Endothelial cell of umbilical vein (primary cell): ENCODE measurements at regions not wholly inside any gene's neighbourhood (a gene's known extent, or its start where the extent isn't known, plus 50 kb on each side); places are given as distances from the start of the nearest gene placed in this dataset.

Source experiments
- BruUV-seq: library from RNA; stranded (reverse); fragments of 400-500 nt; replicated peaks from 2 replicates; lab custom pipeline; 2021; lab: Mats Ljungman, UMichigan
- CTCF ChIA-PET: fragments of 300-600, 350-600 bp; sonication (Branson Sonifier 250); formaldehyde crosslinking; loops from one replicate; lab custom pipeline; 2021; ENCODE audit warnings: antibody characterized with exemption, inconsistent platforms; lab: Charles Lee
- POLR2A ChIA-PET: fragments of 300-600, 350-600 bp; sonication (Branson Sonifier 250); formaldehyde crosslinking; loops from one replicate; lab custom pipeline; 2021; ENCODE audit warnings: antibody characterized with exemption, inconsistent platforms; lab: Charles Lee
- DNase-seq: peaks from one replicate; pipeline ENCODE4 v3.0.0-alpha.2; 2011; ENCODE audit warnings: low read depth, low spot score
- FAIRE-seq: peaks from 2 replicates; lab custom pipeline; 2011; peaks lifted over from hg19 to GRCh38; lab: Jason Lieb, UNC
- H2AFZ ChIP-seq: 2 replicates; pipeline ENCODE4 v1.6.0; 2012; ENCODE audit warnings: low read depth, low read length, control low read depth, inconsistent platforms
- H3K27ac ChIP-seq: 2 replicates; pipeline ENCODE4 v1.5.1; 2011; ENCODE audit warnings: low read depth, mild to moderate bottlenecking, control low read depth, low read length, moderate library complexity; ENCODE audit not compliant: insufficient read depth
- H3K27me3 ChIP-seq, 2 experiments: 2 replicates each; pipeline versions ENCODE4 v1.6.0 to v1.6.1; 2011; ENCODE audit warnings: low read length in 2 of 2, mixed read lengths in 1 of 2; ENCODE audit not compliant: control insufficient read depth in 2 of 2, insufficient read depth in 2 of 2
- H3K36me3 ChIP-seq, 2 experiments: 2 replicates in 1 of 2; 3 replicates in 1 of 2; pipeline ENCODE4 v1.5.1; 2011; ENCODE audit warnings: low read length in 2 of 2, mild to moderate bottlenecking in 1 of 2, moderate library complexity in 1 of 2; ENCODE audit not compliant: control insufficient read depth in 2 of 2, insufficient read depth in 2 of 2; ENCODE audit errors: extremely low read depth in 1 of 2
- H3K4me1 ChIP-seq: 3 replicates; pipeline ENCODE4 v1.5.1; 2011; ENCODE audit warnings: mild to moderate bottlenecking, low read length; ENCODE audit not compliant: control insufficient read depth, insufficient read depth; ENCODE audit errors: extremely low read depth
- H3K4me2 ChIP-seq: 2 replicates; pipeline ENCODE4 v1.6.1; 2011; ENCODE audit warnings: low read length, control low read depth, mixed read lengths; ENCODE audit not compliant: insufficient read depth
- H3K4me3 ChIP-seq, 3 experiments: fragments of 200-600 bp in 1 of 3; sonication (generic), shearing (Covaris generic) in 1 of 3; replicated peaks in 1 of 3; 2 replicates each; pipeline ENCODE4 v1.5.1; 2011 to 2016; ENCODE audit warnings: control low read depth in 3 of 3, low read length in 3 of 3, mild to moderate bottlenecking in 2 of 3, inconsistent platforms in 1 of 3, low read depth in 1 of 3, moderate library complexity in 1 of 3; ENCODE audit not compliant: insufficient read depth in 1 of 3
- H3K79me2 ChIP-seq: 2 replicates; pipeline ENCODE4 v1.6.0; 2012; ENCODE audit warnings: low read length, inconsistent platforms; ENCODE audit not compliant: control insufficient read depth, insufficient read depth
- H3K9ac ChIP-seq: replicated peaks from 2 replicates; pipeline ENCODE3; 2011; ENCODE audit warnings: low read length, control low read depth; ENCODE audit not compliant: insufficient read depth; ENCODE audit errors: extremely low read depth
- H3K9me1 ChIP-seq: replicated peaks from 3 replicates; pipeline ENCODE4 v1.6.0; 2011; ENCODE audit warnings: mild to moderate bottlenecking, low read length; ENCODE audit not compliant: control insufficient read depth, insufficient read depth; ENCODE audit errors: extremely low read depth
- H3K9me3 ChIP-seq: replicated peaks from 2 replicates; pipeline ENCODE4 v1.5.1; 2012; ENCODE audit warnings: low read length, inconsistent platforms; ENCODE audit not compliant: control insufficient read depth, insufficient read depth
- H4K20me1 ChIP-seq: replicated peaks from 2 replicates; pipeline ENCODE3; 2011; ENCODE audit warnings: mild to moderate bottlenecking, low read length; ENCODE audit not compliant: control insufficient read depth, insufficient read depth; ENCODE audit errors: extremely low read depth
- EZH2 ChIP-seq: IDR thresholded peaks from 2 replicates; pipeline ENCODE4 v1.6.1; 2012; ENCODE audit warnings: borderline replicate concordance, low read depth, mild to moderate bottlenecking, moderate library complexity, low read length, inconsistent platforms; ENCODE audit not compliant: severe bottlenecking
- FOS ChIP-seq: IDR thresholded peaks from 2 replicates; pipeline ENCODE4 v1.6.1; 2011; ENCODE audit warnings: mild to moderate bottlenecking, low read length, moderate library complexity, borderline replicate concordance; ENCODE audit not compliant: insufficient read depth
- GATA2 ChIP-seq: IDR thresholded peaks from 2 replicates; pipeline ENCODE4 v1.7.0; 2011; ENCODE audit warnings: low read depth, mild to moderate bottlenecking, moderate library complexity, mixed read lengths, low read length; ENCODE audit not compliant: insufficient read length, insufficient read depth
- JUN ChIP-seq: IDR thresholded peaks from 2 replicates; pipeline ENCODE4 v1.6.1; 2011; ENCODE audit warnings: borderline replicate concordance, low read depth; ENCODE audit not compliant: insufficient read length, insufficient read depth
- MYC ChIP-seq: IDR thresholded peaks from one replicate; pipeline ENCODE4 v1.6.1; 2011; ENCODE audit warnings: mild to moderate bottlenecking, low read depth, low read length
- POLR2A ChIP-seq: IDR thresholded peaks from 2 replicates; pipeline ENCODE4 v1.6.1; 2012; ENCODE audit warnings: low read depth, mild to moderate bottlenecking, control low read depth, low read length
- POLR2AphosphoS5 ChIP-seq: IDR thresholded peaks from 2 replicates; pipeline ENCODE4 v1.6.1; 2012; ENCODE audit warnings: low read depth, mild to moderate bottlenecking, control low read depth, low read length, moderate library complexity; ENCODE audit not compliant: insufficient read depth
- dilution Hi-C: fragments of 300-500 bp; cut with MboI; formaldehyde crosslinking; loops from one replicate; pipeline ENCODE4 v1.15.0; 2019; ENCODE audit warnings: low sequenced_read_pairs; ENCODE audit not compliant: extremely low pct_ligation_motif_present
- intact Hi-C: fragments of 100-400 bp; cut with micrococcal nuclease; formaldehyde crosslinking; loops from one replicate; pipeline ENCODE4 v1.10.0; 2022
- TF ChIP-seq, protein P1 (sequence below): IDR thresholded peaks from 2 replicates; pipeline ENCODE4 v1.6.1; 2011; ENCODE audit not compliant: insufficient read depth, insufficient read length
- TF ChIP-seq, protein P2 (sequence below), 2 donors: IDR thresholded peaks; 1 replicate in 1 of 2; 2 replicates in 1 of 2; pipeline ENCODE4 v1.5.1; 2011; ENCODE audit warnings: low read length in 2 of 2, mild to moderate bottlenecking in 2 of 2, moderate library complexity in 2 of 2, control low read depth in 1 of 2, inconsistent platforms in 1 of 2, low read depth in 1 of 2; ENCODE audit not compliant: insufficient read depth in 1 of 2; ENCODE audit errors: extremely low read depth in 1 of 2

GRCh38 chr14:39562175-39562574 lies 129.9 kb upstream of the FBXO33 start:
- no peak overlapping the region for H3K4me2 ChIP-seq
- CTCF ChIA-PET, result no interaction called here
- TF ChIP-seq FOS (no peak), GATA2 (no peak)
- TF ChIP-seq, protein P1, sequence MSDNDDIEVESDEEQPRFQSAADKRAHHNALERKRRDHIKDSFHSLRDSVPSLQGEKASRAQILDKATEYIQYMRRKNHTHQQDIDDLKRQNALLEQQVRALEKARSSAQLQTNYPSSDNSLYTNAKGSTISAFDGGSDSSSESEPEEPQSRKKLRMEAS, result no peak

DNA sequence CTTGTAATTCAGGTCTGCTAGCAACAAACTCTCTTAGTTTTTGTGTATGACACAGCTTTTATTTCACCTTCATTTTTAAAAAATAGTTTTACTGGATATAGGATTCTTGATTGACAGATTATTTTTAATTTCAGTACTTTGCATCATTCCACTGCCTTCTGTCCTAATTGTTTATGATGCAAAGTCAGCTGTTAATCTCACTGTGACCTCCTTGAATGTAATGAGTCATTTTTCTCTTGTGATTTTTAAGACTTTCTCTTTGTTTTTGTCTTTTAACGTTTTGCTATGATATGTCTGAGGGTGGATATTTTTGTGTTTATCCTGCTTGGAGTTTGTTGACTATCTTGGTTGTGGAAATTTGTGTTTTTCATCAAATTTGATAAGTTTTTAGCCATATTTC lies 126.3 kb upstream of the FBXO33 start:
- no peaks in the 10 kb centered on the region for H4K20me1 ChIP-seq
- dilution Hi-C loops (no loop called here), intact Hi-C loops (no loop called here)
- H3K36me3 ChIP-seq, result no peaks in the 10 kb centered on the region
- TF ChIP-seq JUN, result no peak
- TF ChIP-seq GATA2, result no peak
- TF ChIP-seq, protein P2, sequence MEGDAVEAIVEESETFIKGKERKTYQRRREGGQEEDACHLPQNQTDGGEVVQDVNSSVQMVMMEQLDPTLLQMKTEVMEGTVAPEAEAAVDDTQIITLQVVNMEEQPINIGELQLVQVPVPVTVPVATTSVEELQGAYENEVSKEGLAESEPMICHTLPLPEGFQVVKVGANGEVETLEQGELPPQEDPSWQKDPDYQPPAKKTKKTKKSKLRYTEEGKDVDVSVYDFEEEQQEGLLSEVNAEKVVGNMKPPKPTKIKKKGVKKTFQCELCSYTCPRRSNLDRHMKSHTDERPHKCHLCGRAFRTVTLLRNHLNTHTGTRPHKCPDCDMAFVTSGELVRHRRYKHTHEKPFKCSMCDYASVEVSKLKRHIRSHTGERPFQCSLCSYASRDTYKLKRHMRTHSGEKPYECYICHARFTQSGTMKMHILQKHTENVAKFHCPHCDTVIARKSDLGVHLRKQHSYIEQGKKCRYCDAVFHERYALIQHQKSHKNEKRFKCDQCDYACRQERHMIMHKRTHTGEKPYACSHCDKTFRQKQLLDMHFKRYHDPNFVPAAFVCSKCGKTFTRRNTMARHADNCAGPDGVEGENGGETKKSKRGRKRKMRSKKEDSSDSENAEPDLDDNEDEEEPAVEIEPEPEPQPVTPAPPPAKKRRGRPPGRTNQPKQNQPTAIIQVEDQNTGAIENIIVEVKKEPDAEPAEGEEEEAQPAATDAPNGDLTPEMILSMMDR (IDR thresholded peaks at IDR 0.05; ENCODE audit: extremely low read depth in 1 of 2, insufficient read depth in 1 of 2, low read depth in 1 of 2, low read length in 2 of 2), result no peak
- TF ChIP-seq MYC, result no peak
- no peak for TF ChIP-seq POLR2AphosphoS5
- TF ChIP-seq FOS, result no peak
- TF ChIP-seq EZH2, result no peak
- no peak for TF ChIP-seq POLR2A
- TF ChIP-seq, protein P1, result no peak
- no peak overlapping the region for H3K27ac ChIP-seq
- H3K79me2 ChIP-seq, result no peaks in the 10 kb centered on the region
- no peak overlapping the region for H2AFZ ChIP-seq
- no peak overlapping the region for H3K4me3 ChIP-seq
- DNase-seq (no peak), FAIRE-seq (no peak)
- H3K9ac ChIP-seq, result no peak overlapping the region
- H3K9me3 ChIP-seq, result no peaks in the 10 kb centered on the region
- no peaks in the 10 kb centered on the region for H3K4me1 ChIP-seq
- H3K4me2 ChIP-seq, result no peak overlapping the region
- H3K9me1 ChIP-seq, result no peaks in the 10 kb centered on the region
- no TSS peak for BruUV-seq
- POLR2A ChIA-PET, result no interaction called here
- CTCF ChIA-PET, result no interaction called here
- no peaks in the 10 kb centered on the region for H3K27me3 ChIP-seq

More at GRCh38 chr14:39562175-39562574, 129.9 kb upstream of the FBXO33 start:
- no peaks in the 10 kb centered on the region for H3K27me3 ChIP-seq
- no peak overlapping the region for H3K9ac ChIP-seq
- no peaks in the 10 kb centered on the region for H3K36me3 ChIP-seq
- H2AFZ ChIP-seq, result no peak overlapping the region
- no peaks in the 10 kb centered on the region for H3K9me3 ChIP-seq
- intact Hi-C loops, result no loop called here
- no peak overlapping the region for H3K4me3 ChIP-seq
- no peaks in the 10 kb centered on the region for H4K20me1 ChIP-seq
- H3K4me1 ChIP-seq, result no peaks in the 10 kb centered on the region
- no peaks in the 10 kb centered on the region for H3K9me1 ChIP-seq
- no TSS peak for BruUV-seq
- POLR2A ChIA-PET, result no interaction called here
- FAIRE-seq (no peak), DNase-seq (no peak)
- no peak overlapping the region for H3K27ac ChIP-seq
- no peaks in the 10 kb centered on the region for H3K79me2 ChIP-seq
- dilution Hi-C loops, result no loop called here
